ENCODE measurements at regions not wholly inside any gene's neighbourhood (a gene's known extent, or its start where the extent isn't known, plus 50 kb on each side); places are given as distances from the start of the nearest gene placed in this dataset.

- TF ChIP-seq CTCF (IDR thresholded peaks at IDR 0.05) (no peak), POLR2A (IDR thresholded peaks at IDR 0.05) (no peak)
Observed at GRCh38 chr15:97501291-97501690, 459.2 kb upstream of the ARRDC4 start.

Measured in heart left ventricle (tissue), 13 donors.